ENCODE measurements at regions not wholly inside any gene's neighbourhood (a gene's known extent, or its start where the extent isn't known, plus 50 kb on each side); places are given as distances from the start of the nearest gene placed in this dataset.

DNA sequence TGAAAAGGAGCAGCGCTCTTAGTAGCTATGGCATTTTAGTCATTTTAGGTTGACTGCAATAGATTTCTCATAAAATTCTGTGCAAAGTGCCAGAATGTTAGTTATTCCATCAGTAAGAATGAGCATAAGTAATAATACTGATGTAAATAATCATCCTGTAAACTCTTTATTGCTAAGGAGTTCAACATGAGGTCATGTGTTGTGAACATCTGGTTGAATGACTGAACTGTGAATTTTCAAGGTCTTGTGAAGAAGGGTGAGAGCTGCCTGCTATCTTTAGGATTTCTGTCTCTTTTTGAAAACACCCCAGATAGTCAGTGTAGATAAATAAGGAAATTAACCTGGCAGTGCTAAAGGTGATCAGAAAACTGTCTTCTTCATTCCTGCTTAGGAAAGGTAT is 333.4 kb upstream of the TBC1D5 start:
- no peak overlapping the region for H3K4me3 Mint-ChIP-seq
- no peaks in the 10 kb centered on the region for H3K27me3 Mint-ChIP-seq
- H3K36me3 Mint-ChIP-seq: no peaks in the 10 kb centered on the region
- H3K4me1 Mint-ChIP-seq (ENCODE audit: unreplicated experiment): peaks cover 14% of the 10 kb centered on the region
- TF ChIP-seq, protein P1, sequence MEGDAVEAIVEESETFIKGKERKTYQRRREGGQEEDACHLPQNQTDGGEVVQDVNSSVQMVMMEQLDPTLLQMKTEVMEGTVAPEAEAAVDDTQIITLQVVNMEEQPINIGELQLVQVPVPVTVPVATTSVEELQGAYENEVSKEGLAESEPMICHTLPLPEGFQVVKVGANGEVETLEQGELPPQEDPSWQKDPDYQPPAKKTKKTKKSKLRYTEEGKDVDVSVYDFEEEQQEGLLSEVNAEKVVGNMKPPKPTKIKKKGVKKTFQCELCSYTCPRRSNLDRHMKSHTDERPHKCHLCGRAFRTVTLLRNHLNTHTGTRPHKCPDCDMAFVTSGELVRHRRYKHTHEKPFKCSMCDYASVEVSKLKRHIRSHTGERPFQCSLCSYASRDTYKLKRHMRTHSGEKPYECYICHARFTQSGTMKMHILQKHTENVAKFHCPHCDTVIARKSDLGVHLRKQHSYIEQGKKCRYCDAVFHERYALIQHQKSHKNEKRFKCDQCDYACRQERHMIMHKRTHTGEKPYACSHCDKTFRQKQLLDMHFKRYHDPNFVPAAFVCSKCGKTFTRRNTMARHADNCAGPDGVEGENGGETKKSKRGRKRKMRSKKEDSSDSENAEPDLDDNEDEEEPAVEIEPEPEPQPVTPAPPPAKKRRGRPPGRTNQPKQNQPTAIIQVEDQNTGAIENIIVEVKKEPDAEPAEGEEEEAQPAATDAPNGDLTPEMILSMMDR (conservative IDR thresholded peaks at IDR 0.05): no peak
- H3K9me3 Mint-ChIP-seq: no peaks in the 10 kb centered on the region
- no peak overlapping the region for H3K27ac Mint-ChIP-seq
- DNase-seq (ENCODE audit: extremely low spot score, unreplicated experiment): no peak

GRCh38 chr3:18071833-18072232 is 329.4 kb upstream of the TBC1D5 start:
- Mint-ChIP-seq H3K4me3 (no peak overlapping the region), H3K27me3 (no peaks in the 10 kb centered on the region), H3K4me1 (ENCODE audit: unreplicated experiment) (no peaks in the 10 kb centered on the region), H3K27ac (no peak overlapping the region), H3K36me3 (no peaks in the 10 kb centered on the region), H3K9me3 (peaks cover 8% of the 10 kb centered on the region)
- TF ChIP-seq, protein P1 (conservative IDR thresholded peaks at IDR 0.05): no peak
- no peak for DNase-seq (ENCODE audit: extremely low spot score, unreplicated experiment)

- Mint-ChIP-seq H3K4me3 (no peak overlapping the region), H3K27me3 (no peaks in the 10 kb centered on the region), H3K4me1 (ENCODE audit: unreplicated experiment) (no peaks in the 10 kb centered on the region), H3K27ac (no peak overlapping the region), H3K9me3 (peaks cover 8% of the 10 kb centered on the region), H3K36me3 (no peaks in the 10 kb centered on the region)
- TF ChIP-seq, protein P1 (conservative IDR thresholded peaks at IDR 0.05): no peak
- DNase-seq (ENCODE audit: extremely low spot score, unreplicated experiment): no peak
Observed at GRCh38 chr3:18070944-18071343, 328.5 kb upstream of the TBC1D5 start.

DNA sequence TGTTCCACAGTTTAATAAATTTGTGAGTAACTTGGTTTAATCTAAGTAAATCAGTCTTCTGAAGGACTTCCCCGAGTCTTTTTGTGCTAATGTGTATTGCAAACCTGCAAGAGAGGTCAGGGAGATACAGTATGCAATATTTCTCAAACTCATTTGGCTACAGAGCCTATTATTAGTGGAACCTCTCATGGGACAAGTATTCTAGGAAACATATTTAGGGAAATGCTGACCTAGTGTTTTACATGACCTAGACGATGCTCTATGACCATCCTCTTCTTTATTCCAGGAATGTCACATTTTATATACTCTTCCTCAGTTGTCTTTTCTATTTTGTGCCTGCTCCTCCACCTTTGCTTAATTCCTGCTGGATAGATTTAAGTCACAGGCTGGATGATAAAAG is 327.8 kb upstream of the TBC1D5 start:
- Mint-ChIP-seq H3K36me3 (no peaks in the 10 kb centered on the region), H3K4me1 (ENCODE audit: unreplicated experiment) (no peaks in the 10 kb centered on the region), H3K27ac (no peak overlapping the region), H3K9me3 (peaks cover 8% of the 10 kb centered on the region), H3K27me3 (no peaks in the 10 kb centered on the region), H3K4me3 (no peak overlapping the region)
- TF ChIP-seq, protein P1 (conservative IDR thresholded peaks at IDR 0.05): no peak
- no peak for DNase-seq (ENCODE audit: extremely low spot score, unreplicated experiment)

DNA sequence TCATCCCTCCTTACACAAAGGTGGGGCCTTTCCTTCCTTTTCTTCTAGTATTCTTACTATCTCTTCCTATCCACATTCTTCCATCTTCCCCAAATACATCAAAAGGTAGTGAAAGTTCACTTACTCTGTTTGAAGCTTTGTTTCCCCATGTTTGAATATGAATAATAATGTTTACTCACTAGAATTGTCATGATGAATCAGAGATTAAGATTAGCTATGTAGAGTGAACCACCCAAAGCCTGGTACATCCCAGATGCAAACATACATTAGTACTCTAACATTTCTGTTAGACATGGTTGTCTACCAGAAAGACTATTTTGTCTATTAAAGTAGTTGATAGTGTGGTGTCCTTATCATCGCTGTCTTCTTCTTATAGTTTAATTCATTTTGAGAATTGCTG is 327.1 kb upstream of the TBC1D5 start:
- DNase-seq (ENCODE audit: extremely low spot score, unreplicated experiment): no peak
- Mint-ChIP-seq H3K4me1 (ENCODE audit: unreplicated experiment) (no peaks in the 10 kb centered on the region), H3K27me3 (no peaks in the 10 kb centered on the region), H3K4me3 (no peak overlapping the region), H3K9me3 (peaks cover 8% of the 10 kb centered on the region), H3K27ac (no peak overlapping the region), H3K36me3 (no peaks in the 10 kb centered on the region)
- TF ChIP-seq, protein P1 (conservative IDR thresholded peaks at IDR 0.05): no peak
